BLaER1 (cell line): ENCODE measurements at regions not wholly inside any gene's neighbourhood (a gene's known extent, or its start where the extent isn't known, plus 50 kb on each side); places are given as distances from the start of the nearest gene placed in this dataset.

Experiments
- H3K27ac ChIP-seq: shearing (Covaris generic); formaldehyde crosslinking; 2 replicates; pipeline ENCODE4 v1.8.1; 2022
- H3K27me3 ChIP-seq: shearing (Covaris generic); formaldehyde crosslinking; 2 replicates; pipeline ENCODE4 v1.8.1; 2022
- H3K36me3 ChIP-seq: shearing (Covaris generic); formaldehyde crosslinking; 2 replicates; pipeline ENCODE4 v1.8.1; 2022
- H3K4me1 ChIP-seq: shearing (Covaris generic); formaldehyde crosslinking; 2 replicates; pipeline ENCODE4 v1.8.1; 2022
- H3K4me2 ChIP-seq: shearing (Covaris generic); formaldehyde crosslinking; 2 replicates; pipeline ENCODE4 v1.8.1; 2022
- H3K4me3 ChIP-seq: shearing (Covaris generic); formaldehyde crosslinking; 2 replicates; pipeline ENCODE4 v1.8.1; 2022
- H3K9ac ChIP-seq: shearing (Covaris generic); formaldehyde crosslinking; 2 replicates; pipeline ENCODE4 v1.8.1; 2022
- H3K9me3 ChIP-seq: shearing (Covaris generic); formaldehyde crosslinking; 2 replicates; pipeline ENCODE4 v1.8.1; 2022
- H4K20me1 ChIP-seq: shearing (Covaris generic); formaldehyde crosslinking; 2 replicates; pipeline ENCODE4 v1.8.1; 2022
- Cebpa-rat ChIP-seq: shearing (Covaris generic); IDR thresholded peaks from 2 replicates; pipeline ENCODE4 v1.8.1; 2022

DNA sequence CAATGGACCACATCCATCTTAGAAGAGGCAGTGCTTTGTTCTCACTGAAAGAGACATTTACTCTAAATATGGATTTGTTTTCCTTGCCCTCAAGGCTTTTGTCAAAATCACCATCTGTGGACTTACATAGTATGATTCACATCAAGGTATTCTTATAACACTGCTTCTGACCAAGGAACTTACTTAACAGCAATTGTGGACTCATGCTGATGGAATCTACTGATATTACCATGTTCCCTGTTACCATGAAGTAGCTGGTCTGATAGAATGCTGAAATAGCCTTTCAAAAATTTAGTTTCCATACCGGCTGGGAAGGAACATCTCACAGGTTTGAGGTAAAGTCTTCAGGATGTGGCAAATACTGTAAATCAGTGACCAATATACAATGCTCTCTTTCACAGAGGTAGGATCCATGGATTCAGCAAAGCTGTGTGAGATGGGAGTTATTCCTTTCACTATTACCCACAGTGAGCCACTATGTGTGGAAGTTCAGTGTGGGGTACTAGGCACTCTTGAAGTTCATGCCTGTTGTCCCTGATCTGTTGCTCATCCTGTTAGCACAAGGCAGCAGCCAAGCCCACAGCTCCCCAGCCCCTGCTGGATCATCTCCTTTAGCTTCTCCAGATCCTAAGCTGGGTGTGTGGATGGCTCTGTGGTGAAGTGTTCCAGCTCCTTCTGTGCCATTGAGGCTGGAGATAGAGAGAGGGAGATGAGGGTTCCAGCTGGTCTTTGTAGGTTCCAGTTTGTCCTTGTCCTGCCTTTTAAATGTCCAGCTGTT is 126.4 kb downstream of the ATP23 start:
- TF ChIP-seq Cebpa-rat, result no peak
- Histone ChIP-seq H3K27me3 (no peaks in the 10 kb centered on the region), H3K9me3 (0 out of 2 replicates have a peak, but pooled peaks cover 5% of the 10 kb centered on the region), H3K27ac (no peak overlapping the region), H4K20me1 (no peaks in the 10 kb centered on the region), H3K9ac (no peak overlapping the region), H3K4me1 (peaks cover 8% of the 10 kb centered on the region; the same call in 1 of the 2 replicates), H3K4me2 (no peak overlapping the region), H3K4me3 (no peak overlapping the region), H3K36me3 (no peaks in the 10 kb centered on the region)

DNA sequence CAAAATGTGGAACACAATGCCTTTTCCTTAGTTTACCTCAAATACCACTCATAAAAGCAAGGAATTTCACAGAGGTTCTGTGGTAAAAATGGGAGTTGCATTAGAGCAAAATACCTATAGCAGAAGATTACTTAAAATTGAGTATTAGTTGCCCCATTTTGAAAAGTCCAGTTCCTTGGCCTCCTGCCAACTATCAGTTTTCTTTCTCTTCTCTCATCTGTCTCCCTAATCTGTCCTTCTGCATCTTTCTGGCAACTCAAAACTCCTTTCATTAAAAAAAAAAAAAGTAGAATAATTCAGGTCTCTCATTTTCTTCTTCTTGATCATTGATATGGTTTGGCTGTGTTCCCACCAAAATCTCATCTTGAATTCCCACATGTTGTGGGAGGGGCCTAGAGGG is 127.3 kb downstream of the ATP23 start:
- Histone ChIP-seq H3K27me3 (no peaks in the 10 kb centered on the region), H3K36me3 (no peaks in the 10 kb centered on the region), H3K4me2 (no peak overlapping the region), H3K9ac (no peak overlapping the region), H3K27ac (no peak overlapping the region), H3K9me3 (0 out of 2 replicates have a peak, but pooled peaks cover 5% of the 10 kb centered on the region), H3K4me3 (no peak overlapping the region), H3K4me1 (peaks cover 8% of the 10 kb centered on the region; the same call in 1 of the 2 replicates), H4K20me1 (no peaks in the 10 kb centered on the region)
- TF ChIP-seq Cebpa-rat, result no peak

DNA sequence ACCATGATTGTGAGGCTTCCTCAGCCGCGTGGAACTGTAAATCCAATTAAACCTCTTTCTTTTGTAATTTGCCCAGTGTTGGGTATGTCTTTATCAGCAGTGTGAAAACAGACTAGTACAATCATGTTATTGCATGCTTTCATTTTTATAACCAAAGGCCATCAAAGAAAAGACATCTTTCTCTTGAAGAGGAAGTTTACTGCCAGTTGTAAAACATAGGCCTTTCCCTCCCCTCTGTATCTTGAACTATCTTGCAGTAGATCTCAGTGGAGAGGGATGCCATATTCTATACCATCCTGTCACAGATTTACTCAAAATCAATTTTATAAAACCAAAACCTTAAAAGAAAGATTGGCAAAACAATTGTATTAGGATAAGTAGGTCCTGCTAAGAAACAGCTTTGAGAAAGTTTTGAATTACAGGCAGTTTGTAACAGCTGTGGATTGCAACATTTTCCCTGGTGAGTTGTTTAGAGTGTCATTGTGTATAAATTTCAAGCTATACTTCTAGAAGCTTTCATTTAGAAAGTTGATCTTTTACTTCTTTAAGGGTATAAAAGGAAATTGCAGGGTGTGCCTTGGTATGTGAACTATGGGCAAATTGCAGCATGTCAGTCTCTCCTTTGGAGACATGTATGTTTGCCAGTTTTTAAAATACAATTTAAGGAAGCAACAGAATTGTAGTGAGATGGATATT is 128.0 kb downstream of the ATP23 start:
- Histone ChIP-seq H3K27ac (no peak overlapping the region), H3K9me3 (0 out of 2 replicates have a peak, but pooled peaks cover 5% of the 10 kb centered on the region), H3K36me3 (no peaks in the 10 kb centered on the region), H4K20me1 (no peaks in the 10 kb centered on the region), H3K9ac (no peak overlapping the region), H3K4me1 (peaks cover 8% of the 10 kb centered on the region; the same call in 1 of the 2 replicates), H3K4me3 (no peak overlapping the region), H3K27me3 (no peaks in the 10 kb centered on the region), H3K4me2 (no peak overlapping the region)
- TF ChIP-seq Cebpa-rat, result no peak

DNA sequence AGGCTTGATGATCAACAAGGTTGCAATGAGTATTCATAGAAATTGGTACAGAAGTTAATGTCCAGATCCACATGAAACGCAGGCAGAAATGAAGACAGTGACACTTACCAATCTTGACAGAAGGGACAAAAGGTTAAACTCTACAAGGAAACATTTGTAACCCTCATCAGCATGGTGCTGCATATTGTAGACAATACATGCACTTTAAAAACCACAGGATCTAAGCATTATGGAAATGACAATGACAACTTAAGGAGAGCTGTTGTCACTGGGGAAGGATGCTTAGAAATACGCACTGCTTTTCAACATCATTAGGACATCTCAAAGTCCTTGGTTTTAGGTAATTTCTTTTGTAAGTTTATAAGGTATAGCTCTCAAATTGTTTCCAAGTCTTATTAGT is 130.6 kb downstream of the ATP23 start:
- no peak for TF ChIP-seq Cebpa-rat
- Histone ChIP-seq H3K36me3 (no peaks in the 10 kb centered on the region), H3K9ac (no peak overlapping the region), H3K4me2 (no peak overlapping the region), H3K9me3 (0 out of 2 replicates have a peak, but pooled peaks cover 5% of the 10 kb centered on the region), H4K20me1 (no peaks in the 10 kb centered on the region), H3K27ac (no peak overlapping the region), H3K4me3 (no peak overlapping the region), H3K27me3 (no peaks in the 10 kb centered on the region), H3K4me1 (no peaks in the 10 kb centered on the region)

DNA sequence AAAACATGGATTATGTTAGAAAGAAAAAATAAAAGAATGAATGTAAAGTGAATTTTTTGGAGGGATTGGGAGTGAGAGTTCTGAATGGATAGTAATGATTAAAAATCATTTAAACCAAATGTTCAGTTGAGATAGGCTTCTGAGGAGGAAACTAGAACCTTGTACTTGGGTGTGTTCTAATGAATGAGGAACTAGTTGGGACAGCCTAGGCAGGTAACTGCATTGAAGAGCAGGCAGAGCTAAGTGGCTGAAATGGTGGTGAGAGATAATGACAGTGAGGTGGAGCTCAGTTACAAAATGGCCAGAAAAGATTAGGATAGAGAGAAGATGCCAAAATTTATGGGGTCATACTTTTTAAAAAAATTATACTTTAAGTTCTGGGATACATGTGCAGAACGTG is 132.9 kb downstream of the ATP23 start:
- no peaks in the 10 kb centered on the region for H3K4me1 ChIP-seq
- H3K4me2 ChIP-seq, result no peak overlapping the region
- 0 out of 2 replicates have a peak, but pooled peaks cover under 1% of the 10 kb centered on the region for H3K9me3 ChIP-seq
- no peaks in the 10 kb centered on the region for H4K20me1 ChIP-seq
- H3K36me3 ChIP-seq, result no peaks in the 10 kb centered on the region
- H3K27me3 ChIP-seq, result no peaks in the 10 kb centered on the region
- no peak overlapping the region for H3K4me3 ChIP-seq
- no peak overlapping the region for H3K27ac ChIP-seq
- TF ChIP-seq Cebpa-rat, result no peak
- H3K9ac ChIP-seq, result no peak overlapping the region

DNA sequence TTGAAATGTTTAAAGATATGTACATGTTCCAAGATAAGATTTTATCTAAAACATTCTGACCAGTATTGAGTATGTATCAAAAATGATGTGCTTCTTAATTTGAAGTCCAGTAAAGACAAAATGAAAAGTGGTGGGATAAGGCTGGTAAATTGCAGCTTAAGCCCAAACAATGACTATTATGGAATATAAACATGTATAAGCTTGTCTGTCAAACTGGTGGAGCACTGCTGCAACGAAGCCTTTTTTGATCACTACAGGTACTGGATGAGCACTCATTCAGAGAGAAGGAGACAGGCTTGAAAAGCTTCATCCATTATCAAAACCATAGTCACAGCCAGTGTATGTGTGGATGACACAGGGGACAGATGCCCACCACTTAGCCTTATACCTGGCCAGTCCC is 138.4 kb downstream of the ATP23 start:
- H3K27ac ChIP-seq, result no peak overlapping the region
- no peaks in the 10 kb centered on the region for H3K36me3 ChIP-seq
- H3K27me3 ChIP-seq, result no peaks in the 10 kb centered on the region
- H3K9me3 ChIP-seq, result no peaks in the 10 kb centered on the region
- no peak overlapping the region for H3K4me3 ChIP-seq
- H3K9ac ChIP-seq, result no peak overlapping the region
- H4K20me1 ChIP-seq, result no peaks in the 10 kb centered on the region
- H3K4me2 ChIP-seq, result no peak overlapping the region
- no peak for TF ChIP-seq Cebpa-rat
- H3K4me1 ChIP-seq, result no peaks in the 10 kb centered on the region

DNA sequence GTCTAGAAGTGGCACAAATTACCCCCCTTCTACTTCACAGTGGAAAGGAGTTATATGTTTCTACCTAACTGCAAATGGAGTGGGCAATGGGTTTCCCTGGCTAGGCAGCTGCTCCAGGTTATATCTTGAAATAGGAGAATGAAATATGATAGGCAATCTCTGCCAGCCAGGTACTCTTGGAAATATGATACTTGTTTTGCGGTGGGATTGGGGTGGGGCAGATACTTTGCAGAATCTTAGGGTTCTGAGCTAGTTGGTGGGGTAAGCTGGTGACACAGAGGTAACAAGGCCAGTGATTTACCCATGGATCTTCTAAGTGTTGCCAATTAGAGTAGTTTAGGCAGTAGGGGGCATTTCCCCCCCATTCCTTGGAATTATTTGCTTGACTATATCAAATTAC is 140.1 kb downstream of the ATP23 start:
- TF ChIP-seq Cebpa-rat, result no peak
- Histone ChIP-seq H3K27me3 (no peaks in the 10 kb centered on the region), H3K9ac (no peak overlapping the region), H3K4me1 (no peaks in the 10 kb centered on the region), H3K4me3 (no peak overlapping the region), H3K4me2 (no peak overlapping the region), H4K20me1 (no peaks in the 10 kb centered on the region), H3K9me3 (no peaks in the 10 kb centered on the region), H3K27ac (no peak overlapping the region), H3K36me3 (no peaks in the 10 kb centered on the region)

DNA sequence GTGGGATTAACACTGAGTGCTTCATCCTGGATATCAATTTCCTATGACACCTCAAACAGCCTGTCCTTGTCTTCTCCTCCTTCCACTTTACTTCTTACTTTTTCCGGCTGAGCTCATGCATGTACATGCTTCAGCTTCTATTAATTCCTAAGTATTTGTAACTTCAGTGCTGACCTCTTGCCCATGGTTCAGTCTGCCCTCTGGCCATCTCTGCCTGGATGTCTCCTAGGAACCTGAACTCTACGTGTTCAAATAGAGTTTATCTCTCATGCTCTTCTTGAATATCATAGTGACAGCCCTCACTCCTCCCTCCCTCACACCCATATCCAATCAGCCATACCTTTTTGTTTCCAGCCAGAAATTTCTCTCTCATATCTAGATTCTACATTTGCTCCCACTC is 141.6 kb downstream of the ATP23 start:
- Histone ChIP-seq H3K4me3 (no peak overlapping the region), H4K20me1 (no peaks in the 10 kb centered on the region)

DNA sequence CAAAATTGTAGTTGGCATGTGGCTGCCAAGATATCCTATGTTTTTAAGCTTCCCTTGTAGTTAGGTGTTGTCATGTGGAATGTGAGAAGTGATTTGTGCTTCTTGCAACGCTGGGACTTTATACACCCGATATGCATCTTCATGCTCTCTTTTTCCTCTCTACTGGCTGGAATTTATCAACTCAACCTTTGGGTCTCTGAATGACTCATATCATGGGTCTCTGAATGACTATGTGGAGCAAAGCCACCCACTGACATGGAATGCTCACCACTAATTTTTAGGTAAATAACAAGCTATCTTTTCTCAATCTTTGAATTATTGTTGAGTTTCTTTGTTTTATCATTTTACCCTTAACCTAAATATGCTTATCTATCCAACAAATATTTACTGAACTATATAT is 144.6 kb downstream of the ATP23 start:
- H3K36me3 ChIP-seq, result no peaks in the 10 kb centered on the region
- no peak overlapping the region for H3K9ac ChIP-seq
- no peak overlapping the region for H3K27ac ChIP-seq
- no peaks in the 10 kb centered on the region for H3K27me3 ChIP-seq
- no peaks in the 10 kb centered on the region for H4K20me1 ChIP-seq
- H3K4me3 ChIP-seq, result no peak overlapping the region
- no peaks in the 10 kb centered on the region for H3K9me3 ChIP-seq
- TF ChIP-seq Cebpa-rat, result no peak
- no peaks in the 10 kb centered on the region for H3K4me1 ChIP-seq
- no peak overlapping the region for H3K4me2 ChIP-seq

More for the DNA sequence above, 141.6 kb downstream of the ATP23 start:
- H3K36me3 ChIP-seq, result no peaks in the 10 kb centered on the region
- no peaks in the 10 kb centered on the region for H3K4me1 ChIP-seq
- TF ChIP-seq Cebpa-rat, result no peak
- no peak overlapping the region for H3K4me2 ChIP-seq
- no peaks in the 10 kb centered on the region for H3K27me3 ChIP-seq
- no peak overlapping the region for H3K9ac ChIP-seq
- H3K9me3 ChIP-seq, result no peaks in the 10 kb centered on the region
- H3K27ac ChIP-seq, result no peak overlapping the region

DNA sequence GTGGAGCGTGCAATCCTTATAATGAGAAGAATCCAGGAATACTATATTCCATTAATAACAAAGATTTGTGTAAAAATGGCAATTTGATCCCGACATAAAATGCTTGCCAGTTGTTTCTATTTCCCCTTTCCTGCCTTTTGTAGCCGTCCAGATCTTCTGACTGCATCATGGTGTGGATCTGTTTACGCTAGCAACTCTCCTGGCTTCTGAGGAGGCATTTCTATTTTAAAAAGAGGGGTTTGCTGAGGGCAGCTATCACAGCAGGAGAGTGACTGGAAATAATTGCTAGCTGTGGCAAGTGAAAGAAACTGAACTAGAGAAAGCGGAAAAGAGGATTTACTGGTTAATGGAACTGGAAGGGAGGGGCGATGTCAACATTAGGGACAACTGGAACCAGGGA is 145.6 kb downstream of the ATP23 start:
- Histone ChIP-seq H4K20me1 (no peaks in the 10 kb centered on the region), H3K9ac (no peak overlapping the region), H3K4me2 (no peak overlapping the region), H3K27me3 (no peaks in the 10 kb centered on the region), H3K36me3 (no peaks in the 10 kb centered on the region), H3K9me3 (no peaks in the 10 kb centered on the region), H3K4me1 (no peaks in the 10 kb centered on the region), H3K27ac (no peak overlapping the region), H3K4me3 (no peak overlapping the region)
- TF ChIP-seq Cebpa-rat, result no peak
